ENCODE measurements at regions not wholly inside any gene's neighbourhood (a gene's known extent, or its start where the extent isn't known, plus 50 kb on each side); places are given as distances from the start of the nearest gene placed in this dataset.

- DNase-seq (ENCODE audit: low read depth, low spot score), result no peak
- H3K4me1 ChIP-seq (ENCODE audit: control insufficient read depth, extremely low read depth, insufficient read depth, low read length), result no peaks in the 10 kb centered on the region
- no peak for FAIRE-seq
- H3K36me3 ChIP-seq (ENCODE audit: control insufficient read depth in 2 of 2, extremely low read depth in 1 of 2, insufficient read depth in 2 of 2, low read length in 2 of 2), result no peaks in the 10 kb centered on the region
- no peak overlapping the region for H3K9ac ChIP-seq (ENCODE audit: control insufficient read depth, extremely low read depth, insufficient read depth, low read length)
- H3K4me2 ChIP-seq (ENCODE audit: control insufficient read depth, extremely low read depth, insufficient read depth, low read depth, low read length), result no peak overlapping the region
- no peak overlapping the region for H3K27ac ChIP-seq (ENCODE audit: control insufficient read depth, insufficient read depth, low read length)
- H4K20me1 ChIP-seq (ENCODE audit: control insufficient read depth, extremely low read depth, insufficient read depth, low read length), result no peaks in the 10 kb centered on the region
- H3K27me3 ChIP-seq (ENCODE audit: control insufficient read depth, extremely low read depth, insufficient read depth, low read length), result no peaks in the 10 kb centered on the region
- TF ChIP-seq EZH2 (IDR thresholded peaks at IDR 0.05; ENCODE audit: low read length) (no peak), CTCF (optimal IDR thresholded peaks at IDR 0.05 in 1 of 3, IDR thresholded peaks at IDR 0.05 in 1 of 3, conservative IDR thresholded peaks at IDR 0.05 in 1 of 3; ENCODE audit: extremely low read depth in 1 of 3, insufficient read depth in 2 of 3, low read length in 3 of 3) (no peak)
- no peaks in the 10 kb centered on the region for H3K79me2 ChIP-seq (ENCODE audit: control insufficient read depth, insufficient read depth, low read length)
- dilution Hi-C loops (cut with MboI; ENCODE audit: extremely low pct_ligation_motif_present, low sequenced_read_pairs), result no loop called here
- H3K9me3 ChIP-seq (ENCODE audit: control insufficient read depth, low read depth, low read length), result no peaks in the 10 kb centered on the region
- no peak overlapping the region for H2AFZ ChIP-seq (ENCODE audit: control insufficient read depth, low read length)
- H3K4me3 ChIP-seq (ENCODE audit: control insufficient read depth in 2 of 3, extremely low read depth in 1 of 3, insufficient read depth in 2 of 3, low read depth in 1 of 3, low read length in 3 of 3), result no peak overlapping the region
- H3K9me1 ChIP-seq (ENCODE audit: control insufficient read depth, extremely low read depth, insufficient read depth, low read length), result no peaks in the 10 kb centered on the region
Observed at GRCh38 chr4:123880631-123881030, 484.0 kb downstream of the SPRY1 start.

- no peak overlapping the region for H3K4me2 ChIP-seq (ENCODE audit: control insufficient read depth, extremely low read depth, insufficient read depth, low read depth, low read length)
- H3K9me3 ChIP-seq (ENCODE audit: control insufficient read depth, low read depth, low read length), result no peaks in the 10 kb centered on the region
- TF ChIP-seq CTCF (optimal IDR thresholded peaks at IDR 0.05 in 1 of 3, IDR thresholded peaks at IDR 0.05 in 1 of 3, conservative IDR thresholded peaks at IDR 0.05 in 1 of 3; ENCODE audit: extremely low read depth in 1 of 3, insufficient read depth in 2 of 3, low read length in 3 of 3), result no peak
- TF ChIP-seq EZH2 (IDR thresholded peaks at IDR 0.05; ENCODE audit: low read length), result no peak
- H2AFZ ChIP-seq (ENCODE audit: control insufficient read depth, low read length), result no peak overlapping the region
- H3K4me1 ChIP-seq (ENCODE audit: control insufficient read depth, extremely low read depth, insufficient read depth, low read length), result no peaks in the 10 kb centered on the region
- H3K9ac ChIP-seq (ENCODE audit: control insufficient read depth, extremely low read depth, insufficient read depth, low read length), result no peak overlapping the region
- DNase-seq (ENCODE audit: low read depth, low spot score), result no peak
- no peaks in the 10 kb centered on the region for H3K9me1 ChIP-seq (ENCODE audit: control insufficient read depth, extremely low read depth, insufficient read depth, low read length)
- no peaks in the 10 kb centered on the region for H3K79me2 ChIP-seq (ENCODE audit: control insufficient read depth, insufficient read depth, low read length)
- H3K36me3 ChIP-seq (ENCODE audit: control insufficient read depth in 2 of 2, extremely low read depth in 1 of 2, insufficient read depth in 2 of 2, low read length in 2 of 2), result no peaks in the 10 kb centered on the region
- H3K27me3 ChIP-seq (ENCODE audit: control insufficient read depth, extremely low read depth, insufficient read depth, low read length), result no peaks in the 10 kb centered on the region
- H3K4me3 ChIP-seq (ENCODE audit: control insufficient read depth in 2 of 3, extremely low read depth in 1 of 3, insufficient read depth in 2 of 3, low read depth in 1 of 3, low read length in 3 of 3), result no peak overlapping the region
- dilution Hi-C loops (cut with MboI; ENCODE audit: extremely low pct_ligation_motif_present, low sequenced_read_pairs), result no loop called here
- FAIRE-seq, result no peak
- no peak overlapping the region for H3K27ac ChIP-seq (ENCODE audit: control insufficient read depth, insufficient read depth, low read length)
- no peaks in the 10 kb centered on the region for H4K20me1 ChIP-seq (ENCODE audit: control insufficient read depth, extremely low read depth, insufficient read depth, low read length)
Observed at GRCh38 chr4:123884922-123885321, 488.3 kb downstream of the SPRY1 start.
